Heart right ventricle (tissue), 16 donors: ENCODE measurements at regions not wholly inside any gene's neighbourhood (a gene's known extent, or its start where the extent isn't known, plus 50 kb on each side); places are given as distances from the start of the nearest gene placed in this dataset.

Source experiments
- ATAC-seq, 8 donors: fragments of 200-7000 bp; cut with Tn5 transposase; one replicate each; pipeline ENCODE4 v1.9.1; 2020; ENCODE audit warnings: mild to moderate bottlenecking in 8 of 8, moderate library complexity in 8 of 8, moderate number of reproducible peaks in 1 of 8
- DNase-seq, 2 donors: peaks; one replicate each; pipeline ENCODE4 v3.0.0-alpha.2; 2020
- H3K27ac ChIP-seq, 10 donors: fragments of 200-600 bp; sonication (generic) in 2 of 10; one replicate each; pipeline versions ENCODE4 v1.5.0 to v1.8.0; 2020 to 2022; ENCODE audit warnings: mild to moderate bottlenecking in 3 of 10
- H3K27me3 ChIP-seq, 7 donors: fragments of 200-600 bp; one replicate each; pipeline ENCODE4 v1.8.0; 2021 to 2022; ENCODE audit warnings: mild to moderate bottlenecking in 2 of 7
- H3K36me3 ChIP-seq, 9 donors: fragments of 200-600 bp; sonication (generic) in 1 of 9; one replicate each; pipeline versions ENCODE4 v1.5.0 to v1.8.0; 2020 to 2022; ENCODE audit warnings: mild to moderate bottlenecking in 2 of 9
- H3K4me1 ChIP-seq, 9 donors: fragments of 200-600 bp; sonication (generic) in 1 of 9; one replicate each; pipeline versions ENCODE4 v1.5.0 to v1.8.0; 2020 to 2022; ENCODE audit warnings: mild to moderate bottlenecking in 4 of 9
- H3K4me3 ChIP-seq, 10 donors: fragments of 200-600 bp; sonication (generic) in 2 of 10; one replicate each; pipeline versions ENCODE4 v1.5.0 to v1.8.0; 2020 to 2022; ENCODE audit warnings: mild to moderate bottlenecking in 7 of 10, moderate library complexity in 2 of 10
- H3K9me3 ChIP-seq, 11 donors: fragments of 200-600 bp in 10 of 11; sonication (generic) in 2 of 11; one replicate each; pipeline versions ENCODE4 v1.5.0 to v1.8.0; 2013 to 2022; ENCODE audit warnings: mild to moderate bottlenecking in 2 of 11, control low read depth in 1 of 11, moderate library complexity in 1 of 11
- CTCF ChIP-seq, 9 donors: fragments of 200-600 bp; sonication (generic) in 2 of 9; IDR thresholded peaks; one replicate each; pipeline versions ENCODE4 v1.5.0 to v1.8.0; 2021 to 2022; ENCODE audit warnings: antibody characterized with exemption in 9 of 9, mild to moderate bottlenecking in 5 of 9, moderate library complexity in 1 of 9
- WGBS, 2 donors: extraction: QIAGEN DNeasy Blood & Tissue Kit; methylation state at CpG; one replicate each; pipeline ENCODE4 v1.1.7; 2013; ENCODE audit warnings: inconsistent platforms in 1 of 2; 5-methylcytosine and 5-hydroxymethylcytosine counted together
- intact Hi-C, 10 donors: fragments of 100-400 bp; cut with DNase I; formaldehyde crosslinking; loops; one replicate each; pipeline versions ENCODE4 v1.11.1 to v1.14.2; 2022
- donor health status: Arrhythmogenic right ventricular cardiomyopathy.
- donor health status: ischemic (EF 13 %, LVEDD 7.1; RV severe dilation, severe dysfunction).
- donor health status: healthy with polysubstance abuse.
- donor health status: DM: no; HTN: yes; CAD: no.
- donor health status: DM: no; HTN: no; CAD: no.
- donor health status: ischemic (EF 25% LVEDD 6.9; RV normal size, moderate dysfunction).
- donor health status: ischemic (EF 25% LVEDD 5.7; RV mildly dilated, moderate dysfunction).
- donor health status: healthy.
- donor health status: DM: yes; HTN: yes; CAD: no.
- donor health status: Ischemic cardiomyopathy.
- donor health status: ischemic (EF 35%, LVEDD 5.7; RV mildly dilated, moderate dysfunction).
- donor health status: nonischemic (EF 11% LVEDD 7.7; RV severe dilation, severe dysfunction).
- donor health status: DM: yes; HTN: yes; CAD: no.
- donor health status: PGD.
- donor health status: ischemic (EF 29% LVEDD 5.4; RV normal size, mild dysfunction).
- donor health status: nonischemic (EF 23%, LVEDD 6.1; RV moderate dilation, normal function).

GRCh38 chr22:48314073-48314472 lies 1513.6 kb downstream of the BRD1 start:
- intact Hi-C loops = no loop called here
- DNase-seq = no peak
- H3K36me3 ChIP-seq = no peaks in the 10 kb centered on the region
- TF ChIP-seq CTCF (IDR thresholded peaks at IDR 0.05) = no peak
- 64 to 67% methylated on average over 6 of the region's 6 CpGs for WGBS, 2 donors
- no peaks in the 10 kb centered on the region for H3K4me1 ChIP-seq
- no peak overlapping the region for H3K27ac ChIP-seq
- no peak overlapping the region for H3K4me3 ChIP-seq
- ATAC-seq = no peak
- H3K9me3 ChIP-seq = peaks cover 0 to 28% (median 9%) of the 10 kb centered on the region in 11 donors
- H3K27me3 ChIP-seq = peaks cover 0 to 17% (median 8%) of the 10 kb centered on the region in 7 donors

DNA sequence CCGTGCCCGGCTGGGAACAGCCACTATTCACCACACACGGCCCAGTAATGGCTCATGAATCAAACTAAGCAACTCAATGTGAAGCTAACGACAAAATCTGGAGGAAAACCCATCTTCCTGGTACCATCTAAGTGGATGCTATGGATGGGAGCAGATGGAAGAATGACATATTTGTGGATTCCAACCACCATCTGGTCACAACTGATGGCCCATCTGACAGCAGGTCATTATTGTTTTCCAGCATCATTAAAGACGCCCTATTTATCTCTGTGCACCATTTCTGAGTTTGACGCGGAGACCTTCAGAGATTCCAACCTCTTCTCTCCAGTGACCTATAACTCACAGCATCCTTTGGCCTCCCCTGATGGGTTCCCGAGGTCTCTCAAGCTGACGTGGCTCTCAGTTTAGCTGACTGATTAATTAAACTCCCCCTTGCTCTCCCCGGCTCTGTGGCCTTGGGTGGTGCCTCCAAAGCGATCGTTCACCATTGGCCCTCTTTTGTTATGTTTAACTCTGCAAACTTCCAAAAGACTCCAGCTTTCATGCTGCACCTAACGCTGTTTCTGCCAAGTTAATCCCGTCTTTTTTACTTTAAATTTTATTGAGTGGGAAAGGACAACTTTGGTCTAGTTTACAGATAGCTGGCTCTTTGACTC lies 1514.4 kb downstream of the BRD1 start:
- H3K27ac ChIP-seq = no peak overlapping the region
- H3K36me3 ChIP-seq = no peaks in the 10 kb centered on the region
- no peak for TF ChIP-seq CTCF (IDR thresholded peaks at IDR 0.05)
- H3K4me3 ChIP-seq = no peak overlapping the region
- DNase-seq = no peak
- H3K27me3 ChIP-seq = peaks cover 0 to 15% (median 5%) of the 10 kb centered on the region in 7 donors
- ATAC-seq = no peak
- WGBS, 2 donors = 71 to 76% methylated on average over 14 of the region's 14 CpGs
- intact Hi-C loops = no loop called here
- no peaks in the 10 kb centered on the region for H3K4me1 ChIP-seq
- peaks cover 0 to 28% (median 9%) of the 10 kb centered on the region in 11 donors for H3K9me3 ChIP-seq

- no peak for DNase-seq
- no peak for TF ChIP-seq CTCF (IDR thresholded peaks at IDR 0.05)
- WGBS, 2 donors = 42 to 50% methylated on average over 10 of the region's 10 CpGs
- Histone ChIP-seq H3K4me1 (no peaks in the 10 kb centered on the region), H3K27ac (no peak overlapping the region), H3K27me3 (peaks cover 0 to 20% (median 12%) of the 10 kb centered on the region in 7 donors), H3K9me3 (peaks cover 0 to 28% (median 9%) of the 10 kb centered on the region in 11 donors), H3K36me3 (no peaks in the 10 kb centered on the region), H3K4me3 (no peak overlapping the region)
- intact Hi-C loops = no loop called here
- no peak for ATAC-seq
Measured at GRCh38 chr22:48310740-48311139, 1516.9 kb downstream of the BRD1 start.

GRCh38 chr22:48310289-48310688 lies 1517.4 kb downstream of the BRD1 start:
- Histone ChIP-seq H3K4me3 (no peak overlapping the region), H3K9me3 (peaks cover 0 to 28% (median 9%) of the 10 kb centered on the region in 11 donors), H3K36me3 (no peaks in the 10 kb centered on the region), H3K27ac (no peak overlapping the region), H3K4me1 (no peaks in the 10 kb centered on the region), H3K27me3 (peaks cover 0 to 25% (median 16%) of the 10 kb centered on the region in 7 donors)
- intact Hi-C loops = no loop called here
- ATAC-seq = no peak
- TF ChIP-seq CTCF (IDR thresholded peaks at IDR 0.05) = no peak
- DNase-seq = no peak
- 65 to 67% methylated on average over 6 of the region's 6 CpGs for WGBS, 2 donors
